Omental fat pad (tissue), 3 donors: ENCODE measurements at regions not wholly inside any gene's neighbourhood (a gene's known extent, or its start where the extent isn't known, plus 50 kb on each side); places are given as distances from the start of the nearest gene placed in this dataset.
A peak's percentile ranks its signal among the peaks of the same experiment; 100 is the strongest.
"Not testable (repeated sequence)": the region's sequence is repeated elsewhere in the genome, so short reads cannot be mapped to it uniquely, and the experiment has no call there.

ENCODE experiments used
- ATAC-seq: fragments of 150-250 bp; one replicate; pipeline ENCODE4 v1.9.1; 2016; ENCODE audit warnings: mild to moderate bottlenecking, moderate library complexity; ENCODE audit not compliant: low FRiP score
- DNase-seq: peaks from one replicate; pipeline ENCODE4 v3.0.0-alpha.2; 2019; ENCODE audit warnings: low spot score
- CTCF ChIP-seq, 3 donors: fragments of 450-650 bp; IDR thresholded peaks; one replicate each; pipeline ENCODE4 v1.5.1; 2016 to 2017; ENCODE audit warnings: antibody characterized with exemption in 3 of 3, mild to moderate bottlenecking in 3 of 3, moderate library complexity in 2 of 3

- DNase-seq: no peak
- no peak for TF ChIP-seq CTCF (IDR thresholded peaks at IDR 0.05)
- no peak for ATAC-seq
These were observed 205.0 kb upstream of the AHR start for GRCh38 chr7:17093461-17093860.

GRCh38 chr7:17094963-17095574, 203.4 kb upstream of the AHR start:
- DNase-seq (no peak), ATAC-seq (no peak)
- TF ChIP-seq CTCF (IDR thresholded peaks at IDR 0.05): no peak

GRCh38 chr7:17095931-17096330, 202.5 kb upstream of the AHR start:
- TF ChIP-seq CTCF (IDR thresholded peaks at IDR 0.05): no peak
- DNase-seq: no peak
- no peak for ATAC-seq

- peak; percentile 55 for ATAC-seq
- TF ChIP-seq CTCF (IDR thresholded peaks at IDR 0.05): no peak
- no peak for DNase-seq
These were observed 200.7 kb upstream of the AHR start for GRCh38 chr7:17097668-17098297.

GRCh38 chr7:17098515-17098914, 199.9 kb upstream of the AHR start:
- TF ChIP-seq CTCF (IDR thresholded peaks at IDR 0.05): no peak
- DNase-seq: no peak
- ATAC-seq: no peak

GRCh38 chr7:17099083-17099973, 199.1 kb upstream of the AHR start:
- ATAC-seq (peak; percentile 96), DNase-seq (no peak)
- TF ChIP-seq CTCF (IDR thresholded peaks at IDR 0.05): no peak

- not testable (repeated sequence) for DNase-seq, ATAC-seq
These were observed 198.4 kb upstream of the AHR start for GRCh38 chr7:17099974-17100509.
